ENCODE measurements at regions not wholly inside any gene's neighbourhood (a gene's known extent, or its start where the extent isn't known, plus 50 kb on each side); places are given as distances from the start of the nearest gene placed in this dataset.

GRCh38 chr6:133016631-133017030, 202.3 kb downstream of the RPS12 start:
- no peaks in the 10 kb centered on the region for H3K79me2 ChIP-seq (ENCODE audit: low read length)
- H3K4me3 ChIP-seq (ENCODE audit: low read length) = no peak overlapping the region
- no peak overlapping the region for H3K27ac ChIP-seq (ENCODE audit: low read length)
- H4K20me1 ChIP-seq (ENCODE audit: insufficient read depth, low read length) = no peaks in the 10 kb centered on the region
- H3F3A ChIP-seq (ENCODE audit: insufficient read depth, low read length) = no peaks in the 10 kb centered on the region; the same call in 1 of the 2 replicates
- no peak overlapping the region for H3K9ac ChIP-seq (ENCODE audit: low read length)
- H3K9me3 ChIP-seq (replicated peaks; ENCODE audit: insufficient read depth, low read length) = no peaks in the 10 kb centered on the region
- H3K4me1 ChIP-seq (ENCODE audit: low read length) = peaks cover 22% of the 10 kb centered on the region
- H3K9me2 ChIP-seq (replicated peaks; ENCODE audit: insufficient read depth, low read length) = no peaks in the 10 kb centered on the region
- no peaks in the 10 kb centered on the region for H3K36me3 ChIP-seq (replicated peaks; ENCODE audit: insufficient read depth, low read length)
- TF ChIP-seq CTCF (IDR thresholded peaks at IDR 0.05; ENCODE audit: low read length) (no peak), EZH2 (optimal IDR thresholded peaks at IDR 0.05; ENCODE audit: low read depth, low read length) (no peak), EZH2phosphoT487 (IDR thresholded peaks at IDR 0.05; ENCODE audit: low read length) (no peak)
- no peak overlapping the region for H3K4me2 ChIP-seq (ENCODE audit: low read depth, low read length)
- H3K27me3 ChIP-seq (replicated peaks; ENCODE audit: insufficient read depth, low read length) = no peaks in the 10 kb centered on the region
- no peak overlapping the region for H2AFZ ChIP-seq (ENCODE audit: low read length)
- no peak for DNase-seq

GRCh38 chr6:133017581-133017980, 203.2 kb downstream of the RPS12 start:
- H3F3A ChIP-seq (ENCODE audit: insufficient read depth, low read length) = no peaks in the 10 kb centered on the region; the same call in 1 of the 2 replicates
- H3K4me1 ChIP-seq (ENCODE audit: low read length) = peaks cover 13% of the 10 kb centered on the region
- DNase-seq = no peak
- no peaks in the 10 kb centered on the region for H3K9me2 ChIP-seq (replicated peaks; ENCODE audit: insufficient read depth, low read length)
- H3K4me3 ChIP-seq (ENCODE audit: low read length) = no peak overlapping the region
- no peak overlapping the region for H3K4me2 ChIP-seq (ENCODE audit: low read depth, low read length)
- H3K36me3 ChIP-seq (replicated peaks; ENCODE audit: insufficient read depth, low read length) = no peaks in the 10 kb centered on the region
- H4K20me1 ChIP-seq (ENCODE audit: insufficient read depth, low read length) = no peaks in the 10 kb centered on the region
- no peak overlapping the region for H3K9ac ChIP-seq (ENCODE audit: low read length)
- H3K79me2 ChIP-seq (ENCODE audit: low read length) = no peaks in the 10 kb centered on the region
- H3K27ac ChIP-seq (ENCODE audit: low read length) = no peak overlapping the region
- TF ChIP-seq EZH2 (optimal IDR thresholded peaks at IDR 0.05; ENCODE audit: low read depth, low read length) = no peak
- TF ChIP-seq EZH2phosphoT487 (IDR thresholded peaks at IDR 0.05; ENCODE audit: low read length) = no peak
- TF ChIP-seq CTCF (IDR thresholded peaks at IDR 0.05; ENCODE audit: low read length) = no peak
- no peaks in the 10 kb centered on the region for H3K27me3 ChIP-seq (replicated peaks; ENCODE audit: insufficient read depth, low read length)
- no peak overlapping the region for H2AFZ ChIP-seq (ENCODE audit: low read length)
- H3K9me3 ChIP-seq (replicated peaks; ENCODE audit: insufficient read depth, low read length) = no peaks in the 10 kb centered on the region

GRCh38 chr6:133026705-133027104, 212.3 kb downstream of the RPS12 start:
- DNase-seq = no peak
- Histone ChIP-seq H3K4me3 (ENCODE audit: low read length) (no peak overlapping the region), H3F3A (ENCODE audit: insufficient read depth, low read length) (no peaks in the 10 kb centered on the region), H2AFZ (ENCODE audit: low read length) (no peak overlapping the region), H3K27ac (ENCODE audit: low read length) (no peak overlapping the region), H3K9me2 (replicated peaks; ENCODE audit: insufficient read depth, low read length) (no peaks in the 10 kb centered on the region), H3K36me3 (replicated peaks; ENCODE audit: insufficient read depth, low read length) (no peaks in the 10 kb centered on the region), H3K4me2 (ENCODE audit: low read depth, low read length) (no peak overlapping the region), H4K20me1 (ENCODE audit: insufficient read depth, low read length) (no peaks in the 10 kb centered on the region), H3K79me2 (ENCODE audit: low read length) (no peaks in the 10 kb centered on the region), H3K4me1 (ENCODE audit: low read length) (no peaks in the 10 kb centered on the region), H3K9ac (ENCODE audit: low read length) (no peak overlapping the region), H3K27me3 (replicated peaks; ENCODE audit: insufficient read depth, low read length) (no peaks in the 10 kb centered on the region), H3K9me3 (replicated peaks; ENCODE audit: insufficient read depth, low read length) (no peaks in the 10 kb centered on the region)
- TF ChIP-seq CTCF (IDR thresholded peaks at IDR 0.05; ENCODE audit: low read length) (no peak), EZH2phosphoT487 (IDR thresholded peaks at IDR 0.05; ENCODE audit: low read length) (no peak), EZH2 (optimal IDR thresholded peaks at IDR 0.05; ENCODE audit: low read depth, low read length) (no peak)
